ENCODE measurements at regions not wholly inside any gene's neighbourhood (a gene's known extent, or its start where the extent isn't known, plus 50 kb on each side); places are given as distances from the start of the nearest gene placed in this dataset.

DNA sequence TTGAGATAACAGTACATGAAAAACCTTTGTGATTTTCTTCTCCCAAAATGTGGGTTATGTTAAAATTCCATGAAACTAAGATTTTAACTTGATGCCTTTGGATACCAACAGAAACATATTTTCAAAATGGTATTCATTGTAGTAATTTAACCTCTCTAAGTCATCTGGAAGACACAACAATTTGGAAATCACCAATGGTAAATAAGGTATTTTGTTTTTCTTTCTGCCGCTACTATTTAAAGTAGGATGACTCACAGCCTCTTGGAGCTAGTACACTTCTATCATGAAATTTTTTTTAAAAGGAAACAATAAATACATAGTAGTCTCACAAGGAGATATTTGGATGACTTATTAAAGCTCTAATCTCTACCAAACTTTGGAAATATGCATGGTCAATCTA, 291.6 kb upstream of the VEPH1 start:
- TF ChIP-seq, protein P1, sequence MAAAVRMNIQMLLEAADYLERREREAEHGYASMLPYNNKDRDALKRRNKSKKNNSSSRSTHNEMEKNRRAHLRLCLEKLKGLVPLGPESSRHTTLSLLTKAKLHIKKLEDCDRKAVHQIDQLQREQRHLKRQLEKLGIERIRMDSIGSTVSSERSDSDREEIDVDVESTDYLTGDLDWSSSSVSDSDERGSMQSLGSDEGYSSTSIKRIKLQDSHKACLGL (CRISPR knock-in tag; IDR thresholded peaks at IDR 0.05; ENCODE audit: borderline replicate concordance, poor library complexity, severe bottlenecking): no peak
- TF ChIP-seq, protein P2, sequence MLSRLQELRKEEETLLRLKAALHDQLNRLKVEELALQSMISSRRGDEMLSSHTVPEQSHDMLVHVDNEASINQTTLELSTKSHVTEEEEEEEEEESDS (CRISPR knock-in tag; IDR thresholded peaks at IDR 0.05): no peak
- TF ChIP-seq NCOR1 (IDR thresholded peaks at IDR 0.05) (no peak), POLR3A (IDR thresholded peaks at IDR 0.05; ENCODE audit: borderline replicate concordance, extremely low read depth, insufficient read depth, insufficient read length) (no peak)
- TF ChIP-seq, protein P3, sequence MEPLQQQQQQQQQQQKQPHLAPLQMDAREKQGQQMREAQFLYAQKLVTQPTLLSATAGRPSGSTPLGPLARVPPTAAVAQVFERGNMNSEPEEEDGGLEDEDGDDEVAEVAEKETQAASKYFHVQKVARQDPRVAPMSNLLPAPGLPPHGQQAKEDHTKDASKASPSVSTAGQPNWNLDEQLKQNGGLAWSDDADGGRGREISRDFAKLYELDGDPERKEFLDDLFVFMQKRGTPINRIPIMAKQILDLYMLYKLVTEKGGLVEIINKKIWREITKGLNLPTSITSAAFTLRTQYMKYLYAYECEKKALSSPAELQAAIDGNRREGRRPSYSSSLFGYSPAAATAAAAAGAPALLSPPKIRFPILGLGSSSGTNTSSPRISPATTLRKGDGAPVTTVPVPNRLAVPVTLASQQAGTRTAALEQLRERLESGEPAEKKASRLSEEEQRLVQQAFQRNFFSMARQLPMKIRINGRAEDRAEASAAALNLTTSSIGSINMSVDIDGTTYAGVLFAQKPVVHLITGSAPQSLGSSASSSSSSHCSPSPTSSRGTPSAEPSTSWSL (CRISPR knock-in tag; IDR thresholded peaks at IDR 0.05; ENCODE audit: borderline replicate concordance): no peak
- intact Hi-C loops (cut with micrococcal nuclease): no loop called here
- FAIRE-seq: no peak
- in situ Hi-C loops (cut with MboI): no loop called here
- no peak for ATAC-seq
- Histone ChIP-seq H3K4me3 (no peak overlapping the region), H2AFZ (ENCODE audit: low read depth, low read length) (no peak overlapping the region), H4K20me1 (replicated peaks; ENCODE audit: control insufficient read depth, insufficient read depth, low read length) (no peaks in the 10 kb centered on the region), H3K9ac (ENCODE audit: insufficient read depth in 1 of 2, low read depth in 2 of 2, low read length in 2 of 2) (no peak overlapping the region), H3K9me3 (replicated peaks; ENCODE audit: control insufficient read depth, insufficient read depth, low read depth, low read length) (no peaks in the 10 kb centered on the region), H3K4me2 (ENCODE audit: insufficient read depth, low read length) (no peak overlapping the region), H3K79me2 (ENCODE audit: control insufficient read depth, insufficient read depth, low read length) (no peaks in the 10 kb centered on the region), H3K4me1 (replicated peaks in 1 of 2; ENCODE audit: control insufficient read depth in 2 of 2, insufficient read depth in 2 of 2, low read length in 2 of 2) (no peaks in the 10 kb centered on the region), H3K9me1 (ENCODE audit: control insufficient read depth, insufficient read depth, low read length) (no peaks in the 10 kb centered on the region), H3K27ac (ENCODE audit: extremely low read depth, low read depth, low read length) (no peak overlapping the region), H3K27me3 (ENCODE audit: control insufficient read depth in 2 of 2, insufficient read depth in 2 of 2, low read length in 2 of 2) (no peaks in the 10 kb centered on the region), H3K36me3 (ENCODE audit: control insufficient read depth, insufficient read depth, low read length) (no peaks in the 10 kb centered on the region)
- 4% methylated on average over 1 of the region's 1 CpG for WGBS (ENCODE audit: insufficient coverage, low coverage, missing lambda C conversion rate)
- POLR2A ChIA-PET: no interaction called here
- DNase-seq (ENCODE audit: extremely low read depth in 1 of 4, low spot score in 3 of 4): no peak
- CTCF ChIA-PET (ENCODE audit: low intra/inter-chr PET ratio): no interaction called here
- BruUV-seq (replicated peaks): no TSS peak
